Right atrium auricular region (tissue), 2 donors: ENCODE measurements at regions not wholly inside any gene's neighbourhood (a gene's known extent, or its start where the extent isn't known, plus 50 kb on each side); places are given as distances from the start of the nearest gene placed in this dataset.

Experiments used
- DNase-seq: peaks from one replicate; pipeline ENCODE4 v3.0.0-alpha.2; 2019; ENCODE audit warnings: low spot score
- H3K27ac ChIP-seq, 2 donors: fragments of 200-600 bp; sonication (generic); 1 replicate in 1 of 2; 2 replicates in 1 of 2; pipeline ENCODE4 v1.5.1; 2016 to 2019
- H3K27me3 ChIP-seq, 2 donors: fragments of 200-600 bp; sonication (generic); one replicate each; pipeline versions ENCODE4 v1.5.1 to v1.6.0; 2017 to 2019
- H3K36me3 ChIP-seq: fragments of 200-600 bp; sonication (generic); one replicate; pipeline ENCODE4 v1.5.1; 2016
- H3K4me1 ChIP-seq, 2 donors: fragments of 200-600 bp; sonication (generic); one replicate each; pipeline versions ENCODE4 v1.5.1 to v1.6.0; 2017 to 2019
- H3K4me3 ChIP-seq, 2 donors: fragments of 200-600 bp; sonication (generic); 1 replicate in 1 of 2; 2 replicates in 1 of 2; pipeline ENCODE4 v1.5.1; 2017 to 2019; ENCODE audit warnings: mild to moderate bottlenecking in 1 of 2, moderate library complexity in 1 of 2
- H3K9me3 ChIP-seq, 2 donors: fragments of 200-600 bp; sonication (generic); one replicate each; pipeline ENCODE4 v1.5.1; 2019
- CTCF ChIP-seq, 2 donors: fragments of 200-600 bp; sonication (generic); IDR thresholded peaks; one replicate each; pipeline ENCODE4 v1.5.1; 2019; ENCODE audit warnings: antibody characterized with exemption in 2 of 2

DNA sequence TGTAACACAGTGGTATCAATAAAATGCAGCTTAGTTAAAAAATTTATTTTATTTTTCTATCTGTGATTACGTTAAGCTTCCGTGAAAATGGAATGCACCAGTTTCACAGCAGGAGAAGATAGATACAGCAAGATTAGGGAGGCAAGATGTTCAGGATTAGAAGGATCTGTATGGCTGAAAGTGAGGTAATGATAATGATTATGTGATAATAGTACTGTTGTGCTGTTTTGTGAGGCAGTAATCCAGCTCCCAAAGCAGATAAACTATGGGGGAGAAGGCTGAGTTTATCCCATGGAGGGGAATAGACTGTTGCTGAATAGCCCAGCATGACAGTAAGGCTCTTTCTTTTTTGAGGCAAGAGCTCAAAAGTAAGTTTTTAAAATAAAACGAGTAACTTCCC, 216.1 kb upstream of the PRPS1L1 start:
- Histone ChIP-seq H3K4me1 (no peaks in the 10 kb centered on the region), H3K27me3 (no peaks in the 10 kb centered on the region), H3K36me3 (no peaks in the 10 kb centered on the region), H3K4me3 (no peak overlapping the region), H3K9me3 (peaks cover 0 to 6% of the 10 kb centered on the region in 2 donors), H3K27ac (no peak overlapping the region)
- TF ChIP-seq CTCF (IDR thresholded peaks at IDR 0.05) = no peak
- no peak for DNase-seq

- H3K4me1 ChIP-seq = no peaks in the 10 kb centered on the region
- H3K27me3 ChIP-seq = no peaks in the 10 kb centered on the region
- no peaks in the 10 kb centered on the region for H3K36me3 ChIP-seq
- no peak for DNase-seq
- TF ChIP-seq CTCF (IDR thresholded peaks at IDR 0.05) = no peak
- H3K9me3 ChIP-seq = peaks cover 0 to 45% of the 10 kb centered on the region in 2 donors
- H3K4me3 ChIP-seq = no peak overlapping the region
- no peak overlapping the region for H3K27ac ChIP-seq
Measured at GRCh38 chr7:18250133-18250532, 222.5 kb upstream of the PRPS1L1 start.

GRCh38 chr7:18257711-18258110, 230.1 kb upstream of the PRPS1L1 start:
- H3K4me1 ChIP-seq = no peaks in the 10 kb centered on the region
- DNase-seq = no peak
- H3K4me3 ChIP-seq = no peak overlapping the region
- no peaks in the 10 kb centered on the region for H3K27me3 ChIP-seq
- H3K27ac ChIP-seq = no peak overlapping the region
- TF ChIP-seq CTCF (IDR thresholded peaks at IDR 0.05) = no peak
- H3K36me3 ChIP-seq = no peaks in the 10 kb centered on the region
- H3K9me3 ChIP-seq = peaks cover 0 to 16% of the 10 kb centered on the region in 2 donors

- peaks cover 0 to 10% of the 10 kb centered on the region in 2 donors for H3K9me3 ChIP-seq
- no peaks in the 10 kb centered on the region for H3K36me3 ChIP-seq
- no peak overlapping the region for H3K27ac ChIP-seq
- no peak for TF ChIP-seq CTCF (IDR thresholded peaks at IDR 0.05)
- DNase-seq = no peak
- H3K4me1 ChIP-seq = no peaks in the 10 kb centered on the region
- H3K27me3 ChIP-seq = no peaks in the 10 kb centered on the region
- no peak overlapping the region for H3K4me3 ChIP-seq
Measured at GRCh38 chr7:18262058-18262457, 233.5 kb upstream of the HDAC9 start.

GRCh38 chr7:18265611-18266281, 229.8 kb upstream of the HDAC9 start:
- no peaks in the 10 kb centered on the region for H3K4me1 ChIP-seq
- no peaks in the 10 kb centered on the region for H3K36me3 ChIP-seq
- H3K9me3 ChIP-seq = peaks cover 0 to 10% of the 10 kb centered on the region in 2 donors
- H3K27ac ChIP-seq = no peak overlapping the region
- no peak for TF ChIP-seq CTCF (IDR thresholded peaks at IDR 0.05)
- no peak overlapping the region for H3K4me3 ChIP-seq
- no peaks in the 10 kb centered on the region for H3K27me3 ChIP-seq
- no peak for DNase-seq

DNA sequence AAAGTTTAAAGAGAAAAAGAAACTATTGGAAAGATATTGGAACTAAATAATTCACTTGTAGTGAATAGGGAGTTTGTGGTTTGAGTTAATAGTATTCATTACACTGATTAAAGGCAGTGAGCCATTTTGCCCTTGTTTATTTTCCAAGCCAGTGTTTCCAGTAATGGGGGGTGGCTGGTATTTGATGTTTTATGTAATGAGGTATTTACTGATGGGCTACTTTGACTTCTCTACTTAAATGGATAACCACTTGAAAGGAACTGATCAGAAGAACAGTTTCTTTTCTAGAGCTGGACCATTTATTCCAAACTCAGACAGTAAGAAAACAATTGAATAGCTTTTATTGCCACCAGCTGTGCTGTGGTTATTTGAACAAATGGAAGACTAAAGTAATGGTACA, 227.0 kb upstream of the HDAC9 start:
- Histone ChIP-seq H3K9me3 (no peaks in the 10 kb centered on the region), H3K4me1 (no peaks in the 10 kb centered on the region), H3K27ac (no peak overlapping the region), H3K36me3 (no peaks in the 10 kb centered on the region), H3K27me3 (no peaks in the 10 kb centered on the region), H3K4me3 (no peak overlapping the region)
- TF ChIP-seq CTCF (IDR thresholded peaks at IDR 0.05) = no peak
- DNase-seq = no peak
